ENCODE measurements at regions not wholly inside any gene's neighbourhood (a gene's known extent, or its start where the extent isn't known, plus 50 kb on each side); places are given as distances from the start of the nearest gene placed in this dataset.
A peak's percentile ranks its signal among the peaks of the same experiment; 100 is the strongest.

GRCh38 chr12:46465307-46465706 lies 92.7 kb upstream of the SLC38A2 start:
- DNase-seq (ENCODE audit: low read depth), result no peak

- no peak for DNase-seq (ENCODE audit: low read depth)
These were observed 92.3 kb upstream of the SLC38A2 start for GRCh38 chr12:46464863-46465262.

- DNase-seq (ENCODE audit: low read depth), result no peak
These were observed 90.2 kb upstream of the SLC38A2 start for GRCh38 chr12:46462641-46463355.

- no peak for DNase-seq (ENCODE audit: low read depth)
These were observed 89.5 kb upstream of the SLC38A2 start for GRCh38 chr12:46461907-46462640.

GRCh38 chr12:46461459-46461858 lies 88.9 kb upstream of the SLC38A2 start:
- no peak for DNase-seq (ENCODE audit: low read depth)

GRCh38 chr12:46460682-46461210 lies 88.2 kb upstream of the SLC38A2 start:
- DNase-seq (ENCODE audit: low read depth), result no peak

GRCh38 chr12:46459861-46460545 lies 87.4 kb upstream of the SLC38A2 start:
- DNase-seq (ENCODE audit: low read depth), result no peak

GRCh38 chr12:46459111-46459510 lies 86.5 kb upstream of the SLC38A2 start:
- peak; percentile 93 for DNase-seq (ENCODE audit: low read depth)

- DNase-seq (ENCODE audit: low read depth), result no peak
These were observed 86.0 kb upstream of the SLC38A2 start for GRCh38 chr12:46458500-46459102.

GRCh38 chr12:46457958-46458357 lies 85.4 kb upstream of the SLC38A2 start:
- DNase-seq (ENCODE audit: low read depth), result no peak

GRCh38 chr12:46456356-46457334 lies 84.1 kb upstream of the SLC38A2 start:
- peak; percentile 41 for DNase-seq (ENCODE audit: low read depth)

- no peak for DNase-seq (ENCODE audit: low read depth)
These were observed 83.2 kb upstream of the SLC38A2 start for GRCh38 chr12:46455648-46456352.

- no peak for DNase-seq (ENCODE audit: low read depth)
These were observed 82.4 kb upstream of the SLC38A2 start for GRCh38 chr12:46454981-46455380.

- DNase-seq (ENCODE audit: low read depth), result no peak
These were observed 80.9 kb upstream of the SLC38A2 start for GRCh38 chr12:46453428-46453827.

- DNase-seq (ENCODE audit: low read depth), result no peak
These were observed 80.2 kb upstream of the SLC38A2 start for GRCh38 chr12:46452776-46453175.

- peak; percentile 62 for DNase-seq (ENCODE audit: low read depth)
These were observed 79.6 kb upstream of the SLC38A2 start for GRCh38 chr12:46452061-46452615.

- no peak for DNase-seq (ENCODE audit: low read depth)
These were observed 78.9 kb upstream of the SLC38A2 start for GRCh38 chr12:46451276-46452021.

GRCh38 chr12:46450279-46450748 lies 77.7 kb upstream of the SLC38A2 start:
- no peak for DNase-seq (ENCODE audit: low read depth)

- DNase-seq (ENCODE audit: low read depth), result no peak
These were observed 77.3 kb upstream of the SLC38A2 start for GRCh38 chr12:46449856-46450255.

Measured in iris pigment epithelial cell (primary cell).